GM21717 (cell line): ENCODE measurements at regions not wholly inside any gene's neighbourhood (a gene's known extent, or its start where the extent isn't known, plus 50 kb on each side); places are given as distances from the start of the nearest gene placed in this dataset.

Source experiments
- ATAC-seq: cut with Tn5 transposase; IDR thresholded peaks from one replicate; pipeline ENCODE4 v1.9.1; 2021; ENCODE audit warnings: mild to moderate bottlenecking, moderate library complexity; ENCODE audit not compliant: unreplicated experiment

DNA sequence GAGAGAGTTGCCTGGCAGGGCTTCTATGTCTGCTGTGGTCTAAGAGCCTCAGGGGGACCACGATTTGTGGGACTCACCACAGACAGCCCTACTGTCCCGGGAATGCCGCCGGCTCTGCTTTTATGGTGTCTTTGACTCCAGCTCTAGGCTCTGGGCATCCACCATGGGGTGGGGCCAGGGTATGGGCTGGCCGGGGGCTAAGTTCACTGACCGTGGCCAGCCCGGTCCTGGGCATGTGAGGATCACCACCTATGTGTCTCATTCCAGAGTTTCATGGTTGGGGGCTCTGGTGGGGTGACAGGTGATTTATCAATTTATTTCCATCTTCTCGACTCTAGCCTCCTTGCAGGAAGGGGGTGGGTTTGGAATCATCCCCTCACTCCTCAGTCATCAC lies 139.4 kb downstream of the GADD45G start:
- no peak for ATAC-seq

DNA sequence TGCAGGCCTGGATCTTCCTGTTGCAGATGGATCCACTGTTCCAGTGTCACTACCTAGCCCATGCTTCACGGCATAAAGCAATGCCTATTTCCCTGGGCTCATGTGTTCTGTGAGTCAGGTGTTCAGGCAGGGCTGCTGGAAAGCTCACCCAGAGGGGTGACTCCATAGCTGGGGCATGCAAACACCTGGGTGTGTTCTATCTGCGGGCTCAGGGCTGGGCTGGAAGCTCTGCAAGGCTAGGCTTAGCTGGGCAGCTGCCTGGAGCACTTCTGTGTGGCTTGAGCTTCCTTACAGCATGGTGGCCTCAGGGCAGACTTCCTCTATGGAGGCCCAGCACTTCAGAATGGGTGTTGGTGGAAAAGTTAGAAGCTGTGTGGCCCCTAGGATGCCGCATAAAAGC lies 139.9 kb downstream of the GADD45G start:
- ATAC-seq = no peak

GRCh38 chr9:89745601-89746376 lies 141.0 kb downstream of the GADD45G start:
- ATAC-seq = no peak

- ATAC-seq = no peak
Measured at GRCh38 chr9:89746385-89747116, 141.7 kb downstream of the GADD45G start.

GRCh38 chr9:89747596-89747995 lies 142.8 kb downstream of the GADD45G start:
- no peak for ATAC-seq

- ATAC-seq = no peak
Measured at GRCh38 chr9:89748021-89748670, 143.3 kb downstream of the GADD45G start.

- no peak for ATAC-seq
Measured at GRCh38 chr9:89748831-89749499, 144.2 kb downstream of the GADD45G start.

DNA sequence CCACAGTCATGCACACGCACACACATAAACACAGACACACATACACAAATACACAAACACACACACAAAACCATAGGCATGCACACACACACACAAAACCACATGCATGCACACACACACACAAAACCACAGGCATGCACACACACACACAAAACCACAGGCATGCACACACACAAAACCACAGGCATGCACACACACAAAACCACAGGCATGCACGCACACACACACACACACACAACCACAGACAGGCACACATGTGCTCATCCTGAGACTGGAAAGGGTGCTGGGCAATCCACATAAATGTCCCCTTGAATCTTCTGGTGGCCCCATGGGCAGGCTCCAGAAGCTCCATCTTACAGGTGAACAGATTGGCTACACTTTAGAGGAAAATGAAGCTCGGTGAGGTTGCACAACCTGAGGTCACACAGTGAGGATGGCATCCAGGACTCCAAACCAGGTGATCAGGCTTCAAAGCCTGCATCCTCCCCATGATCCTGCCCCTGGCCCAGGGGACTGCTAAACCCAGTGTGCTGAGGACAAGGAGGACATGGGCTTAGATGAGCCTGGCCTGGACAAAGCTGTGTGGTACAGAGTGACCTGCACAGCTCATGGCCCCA lies 144.8 kb downstream of the GADD45G start:
- no peak for ATAC-seq

DNA sequence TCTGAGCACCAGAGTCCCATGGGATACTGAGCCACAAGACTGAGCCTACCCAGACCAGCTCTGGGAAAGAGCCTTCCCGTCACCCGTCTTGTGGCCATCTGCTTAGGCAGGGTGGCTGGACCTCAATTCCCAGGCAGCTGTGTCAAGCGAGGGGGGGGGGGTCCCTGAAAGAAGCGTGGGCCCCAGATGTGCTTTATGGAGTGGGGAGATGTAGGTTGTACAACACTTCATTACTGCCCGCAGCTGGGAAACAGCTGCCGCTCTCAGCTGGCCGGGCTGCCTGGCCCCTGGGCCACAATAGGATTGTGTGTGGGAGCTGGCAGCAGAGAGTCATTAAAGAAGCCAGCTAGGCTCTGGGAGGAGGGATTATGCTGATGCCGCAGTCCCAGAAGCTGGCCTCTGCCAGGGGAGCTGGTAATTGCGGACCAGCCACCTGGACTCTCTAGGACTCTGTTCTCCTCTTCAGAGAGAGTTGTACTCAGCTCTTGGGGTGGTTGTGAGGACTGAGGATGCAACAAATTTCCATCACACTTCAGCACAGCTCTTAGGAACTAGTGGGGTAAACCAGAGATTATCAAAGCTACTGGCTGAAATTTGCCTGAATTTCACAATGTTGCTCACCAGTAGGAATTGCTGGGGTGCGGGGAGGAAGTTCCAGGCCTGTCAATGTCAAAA lies 145.4 kb downstream of the GADD45G start:
- no peak for ATAC-seq

DNA sequence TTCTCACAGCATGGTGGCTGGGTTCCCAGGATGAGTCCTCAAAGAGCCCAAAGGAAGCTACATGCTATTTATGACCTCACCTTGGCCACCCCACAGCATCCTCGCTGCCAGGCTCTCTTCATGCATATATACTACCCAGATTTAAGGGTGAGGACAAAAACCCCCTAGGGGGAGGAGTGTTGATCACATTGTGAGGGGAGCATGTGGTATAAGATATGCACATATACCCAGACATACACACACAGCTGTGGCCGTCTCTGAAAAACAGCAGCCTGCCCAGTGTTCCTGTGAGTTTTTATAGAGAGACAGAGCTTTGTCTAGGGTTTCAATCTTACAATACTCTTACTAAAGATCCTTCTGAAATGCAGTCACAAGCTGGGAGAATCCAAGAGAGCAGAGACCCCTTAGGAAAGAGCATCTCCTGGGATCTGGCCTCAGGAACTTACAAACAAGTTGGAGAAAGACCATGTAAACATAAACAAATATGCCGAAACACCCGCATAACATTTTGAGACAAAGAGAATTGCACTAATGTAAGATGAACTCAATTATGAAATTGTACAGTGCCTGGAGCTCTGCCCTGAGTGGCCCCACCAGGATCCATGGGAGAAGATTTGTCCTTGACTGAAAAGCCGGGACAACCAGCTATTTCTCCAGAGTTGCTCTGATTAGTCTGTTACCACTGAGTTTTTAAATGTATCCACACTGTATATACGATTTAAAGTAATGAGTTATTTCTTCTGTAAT lies 146.4 kb downstream of the GADD45G start:
- no peak for ATAC-seq

GRCh38 chr9:89752154-89752553 lies 147.3 kb downstream of the GADD45G start:
- ATAC-seq = no peak

DNA sequence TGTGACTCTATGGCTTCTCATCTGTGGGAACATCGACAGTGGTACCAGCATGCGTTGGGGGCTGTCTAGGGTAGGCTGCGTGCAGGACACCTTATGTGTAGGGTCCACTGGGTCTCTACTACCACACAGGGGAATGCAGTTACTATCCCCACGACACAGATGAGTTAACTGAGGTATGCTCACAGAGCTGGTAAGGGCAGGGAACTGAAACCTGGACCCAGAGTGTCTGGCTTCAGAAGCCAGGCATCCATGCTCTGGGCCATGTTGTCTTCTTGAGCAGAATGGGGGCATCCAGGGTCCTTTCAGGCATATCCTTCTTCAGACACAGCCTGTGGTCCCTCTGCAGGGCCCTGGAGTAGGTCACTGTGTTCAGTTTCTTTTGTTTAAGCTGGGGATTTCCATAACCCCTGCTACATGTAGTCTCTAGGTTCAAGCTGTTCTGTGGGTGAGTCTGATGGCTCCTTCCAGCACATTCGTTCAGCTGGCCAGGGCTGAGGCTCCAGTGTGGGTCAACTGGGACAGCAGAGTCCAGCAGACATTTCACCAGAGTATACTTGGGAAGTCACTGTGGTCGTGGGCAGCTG lies 148.8 kb downstream of the GADD45G start:
- ATAC-seq = no peak

DNA sequence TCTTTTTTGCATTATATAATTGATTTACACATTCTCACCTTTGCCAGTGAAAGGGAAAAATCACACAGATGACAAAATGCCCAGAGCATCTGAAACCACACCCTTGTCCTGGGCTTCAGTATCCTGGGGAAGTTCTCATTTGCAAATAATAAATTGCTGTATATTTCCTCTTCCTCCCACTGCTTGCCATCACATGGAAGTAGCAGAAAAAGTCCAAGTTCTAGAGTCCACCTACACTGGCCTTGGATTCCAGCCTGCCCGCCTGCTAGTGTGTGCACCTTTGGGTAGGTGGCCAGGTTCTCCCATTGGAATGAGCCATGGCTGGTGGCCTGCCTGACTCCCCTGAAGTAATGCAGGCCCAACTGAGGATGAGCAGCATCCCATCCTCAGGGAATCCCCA lies 149.4 kb downstream of the GADD45G start:
- no peak for ATAC-seq

GRCh38 chr9:89755821-89756220 lies 151.0 kb downstream of the GADD45G start:
- ATAC-seq = no peak

GRCh38 chr9:89756891-89757537 lies 152.2 kb downstream of the GADD45G start:
- ATAC-seq = no peak

GRCh38 chr9:89757776-89758528 lies 153.1 kb downstream of the GADD45G start:
- ATAC-seq = no peak

GRCh38 chr9:89759572-89759971 lies 154.8 kb downstream of the GADD45G start:
- ATAC-seq = no peak

GRCh38 chr9:89760123-89760522 lies 155.3 kb downstream of the GADD45G start:
- no peak for ATAC-seq
